GM19452 (cell line): ENCODE measurements at regions not wholly inside any gene's neighbourhood (a gene's known extent, or its start where the extent isn't known, plus 50 kb on each side); places are given as distances from the start of the nearest gene placed in this dataset.

Source experiments
- ATAC-seq: cut with Tn5 transposase; IDR thresholded peaks from one replicate; pipeline ENCODE4 v1.9.1; 2021; ENCODE audit not compliant: unreplicated experiment

DNA sequence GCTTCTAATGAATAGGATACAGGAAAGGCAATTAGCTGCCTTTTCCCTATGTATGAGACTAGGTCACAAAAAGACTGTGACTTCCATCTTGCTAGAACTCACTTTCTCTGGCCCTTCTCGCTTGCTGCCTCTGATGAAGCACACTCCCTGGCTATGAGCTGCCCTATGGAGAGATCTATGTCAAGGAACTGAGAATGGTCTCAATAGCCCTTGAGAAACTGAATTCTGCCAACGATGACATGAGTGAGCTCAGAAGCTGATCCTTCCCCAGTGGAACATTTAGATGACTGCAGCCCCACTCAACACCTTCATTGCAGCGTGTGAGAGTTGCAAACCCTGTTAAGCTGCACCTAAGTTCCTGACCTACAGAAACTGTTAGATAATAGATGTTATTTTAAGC, 309.8 kb downstream of the COG6 start:
- no peak for ATAC-seq

DNA sequence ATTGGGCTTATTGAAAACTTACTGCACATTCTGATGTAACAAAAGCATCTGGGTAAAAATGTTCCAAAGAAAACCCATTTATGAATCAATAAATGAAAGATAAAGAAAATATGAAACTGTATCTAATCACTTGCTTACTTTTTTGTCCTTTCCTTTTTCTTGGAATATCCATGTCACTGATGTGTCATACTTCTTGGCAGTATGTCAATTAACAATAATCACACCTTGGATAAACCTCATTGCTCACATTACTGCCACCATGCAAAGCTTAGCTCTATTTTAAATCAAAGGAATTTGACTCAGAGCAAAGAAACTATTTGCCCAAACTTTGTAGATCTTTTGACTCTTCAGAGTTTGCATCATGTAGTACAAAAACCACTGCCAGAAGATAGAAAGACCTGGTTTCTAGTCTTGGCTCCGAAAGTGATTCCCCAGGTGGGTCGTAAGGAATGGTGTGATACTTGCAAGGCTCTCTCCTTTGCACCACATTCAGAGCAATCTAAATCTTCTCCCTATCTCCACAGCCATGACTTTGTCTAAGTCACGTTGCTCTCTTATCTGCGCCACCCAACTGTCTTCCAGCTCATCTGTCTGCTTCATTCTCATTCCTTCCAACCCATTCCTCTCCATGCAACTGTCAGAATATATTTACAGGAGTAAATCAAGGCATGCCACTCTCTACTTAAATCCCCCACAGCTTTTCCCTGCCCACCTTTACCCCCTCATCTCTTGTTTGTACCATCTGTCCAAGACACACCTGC, 311.9 kb downstream of the COG6 start:
- ATAC-seq, result no peak

DNA sequence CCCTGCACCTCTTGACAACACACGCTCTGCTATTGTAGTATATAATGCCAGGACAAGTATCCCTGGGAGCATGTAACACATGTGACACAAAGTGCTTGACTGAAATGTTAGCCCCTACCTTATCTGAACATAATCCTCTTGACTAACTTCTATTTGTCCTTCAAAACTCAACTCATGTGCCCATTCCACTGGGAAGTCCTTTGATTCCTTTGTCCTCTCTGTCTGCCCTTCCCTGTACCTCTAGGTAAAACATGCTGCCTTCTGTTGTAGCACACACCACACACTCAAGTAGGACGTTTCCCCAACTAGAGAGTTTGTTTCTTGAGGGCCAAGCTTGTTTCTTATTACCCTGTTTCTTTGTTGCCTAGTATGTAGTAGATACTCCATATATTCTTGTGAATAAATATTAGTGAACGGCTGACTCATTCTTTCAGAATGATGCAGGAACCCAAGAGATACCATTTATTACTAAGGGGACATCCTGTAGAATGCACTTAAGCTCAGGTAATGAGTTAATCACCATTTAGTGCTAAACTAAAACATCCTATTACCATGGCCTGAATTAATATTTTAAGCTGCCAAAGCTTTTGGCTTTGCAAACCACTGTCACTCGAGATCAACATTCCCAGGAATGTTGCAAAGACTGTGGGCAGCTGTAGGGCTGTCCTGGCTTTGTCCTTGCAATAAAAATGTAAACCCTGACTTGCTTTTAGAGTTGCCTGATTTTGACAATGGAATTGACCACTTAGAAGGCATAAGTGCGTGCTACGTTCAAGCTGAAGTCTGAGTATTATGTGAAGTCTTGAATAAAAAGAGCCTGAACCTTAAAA, 313.4 kb downstream of the COG6 start:
- ATAC-seq, result no peak

DNA sequence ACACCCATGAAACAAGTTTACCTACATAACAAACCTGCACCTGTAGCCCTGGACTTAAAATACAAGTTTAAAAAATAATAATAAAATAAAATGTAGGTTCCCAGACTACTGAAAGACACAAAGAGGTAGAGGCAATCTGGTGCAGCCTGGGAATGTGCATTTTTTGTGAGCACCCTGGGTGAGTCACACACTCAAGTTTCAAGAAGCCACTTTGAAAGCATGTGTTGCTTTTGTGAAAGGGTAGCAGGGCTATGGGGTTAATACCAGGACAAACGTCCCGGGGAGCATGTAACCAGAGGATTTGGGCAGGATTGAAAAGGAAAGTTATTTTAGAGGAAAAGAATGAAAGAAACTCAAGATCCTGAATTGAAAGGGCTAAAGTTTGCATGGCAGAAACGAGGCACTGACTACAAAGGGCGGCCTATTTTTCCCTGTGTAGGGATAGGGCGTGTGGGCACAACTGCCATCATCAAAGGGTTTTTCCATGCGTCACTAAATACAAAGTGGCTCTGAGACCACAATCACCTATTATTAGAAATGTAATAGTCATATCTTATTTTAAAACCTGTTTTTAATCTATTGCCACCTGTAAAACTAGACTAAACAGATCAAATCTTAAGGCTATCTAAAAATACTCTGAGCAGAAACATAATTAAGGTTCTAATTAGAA, 314.9 kb downstream of the COG6 start:
- ATAC-seq, result no peak

DNA sequence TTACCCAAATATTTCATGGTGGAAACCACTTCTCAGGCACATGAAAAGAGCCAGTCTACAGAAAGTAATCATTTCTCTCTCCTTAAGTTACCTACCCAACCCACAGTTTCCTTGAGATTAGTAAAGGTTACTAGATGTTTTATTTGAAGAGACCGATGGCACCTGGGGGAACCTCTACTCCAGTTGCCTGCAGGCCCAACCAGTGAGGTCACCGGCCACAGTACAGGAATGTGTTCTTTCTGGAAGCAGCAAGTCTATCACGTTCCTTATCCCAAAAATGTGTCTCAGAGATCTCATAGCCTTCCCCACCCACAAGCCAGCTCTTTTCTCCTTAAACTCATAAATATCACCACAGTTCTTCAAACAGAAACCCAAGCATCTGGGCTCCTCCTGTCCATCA, 316.1 kb downstream of the COG6 start:
- ATAC-seq, result no peak

DNA sequence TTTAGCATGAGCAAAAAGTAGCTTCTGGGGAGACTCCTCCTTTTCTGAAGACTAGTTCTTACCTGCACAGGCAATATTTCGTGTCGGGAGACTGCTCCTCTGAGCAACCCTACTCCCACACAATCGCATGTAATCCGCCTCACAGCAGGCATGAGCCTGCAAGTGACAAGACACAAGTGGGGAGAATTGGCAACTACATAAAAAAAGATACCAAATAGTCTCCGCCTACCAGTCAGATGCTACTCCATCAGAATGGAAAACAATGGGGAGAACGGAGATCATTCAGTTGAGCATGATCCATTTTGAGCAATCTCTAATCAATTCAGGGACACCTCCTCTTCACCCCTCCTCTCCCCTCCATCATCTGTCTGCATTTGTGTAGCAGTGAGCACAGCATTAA, 321.0 kb downstream of the COG6 start:
- no peak for ATAC-seq

DNA sequence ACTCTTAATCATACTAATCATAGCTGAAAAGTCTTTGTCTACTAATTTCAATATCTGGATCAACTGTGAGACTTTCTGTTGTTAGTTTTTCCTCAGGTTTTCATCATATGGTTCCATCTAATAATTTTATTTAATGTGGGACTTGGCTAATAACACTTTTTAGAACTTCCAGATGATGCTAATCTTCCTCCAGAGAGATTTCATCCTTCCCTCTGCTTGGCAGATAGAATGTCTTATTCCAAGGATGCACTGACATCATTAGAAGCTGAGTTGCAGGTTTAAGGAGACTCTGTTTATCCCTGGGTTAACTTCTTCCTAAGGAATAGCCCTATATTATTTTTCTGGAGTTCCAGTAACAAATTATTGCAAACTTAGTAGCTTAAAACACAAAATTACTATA, 325.6 kb downstream of the COG6 start:
- ATAC-seq, result no peak

DNA sequence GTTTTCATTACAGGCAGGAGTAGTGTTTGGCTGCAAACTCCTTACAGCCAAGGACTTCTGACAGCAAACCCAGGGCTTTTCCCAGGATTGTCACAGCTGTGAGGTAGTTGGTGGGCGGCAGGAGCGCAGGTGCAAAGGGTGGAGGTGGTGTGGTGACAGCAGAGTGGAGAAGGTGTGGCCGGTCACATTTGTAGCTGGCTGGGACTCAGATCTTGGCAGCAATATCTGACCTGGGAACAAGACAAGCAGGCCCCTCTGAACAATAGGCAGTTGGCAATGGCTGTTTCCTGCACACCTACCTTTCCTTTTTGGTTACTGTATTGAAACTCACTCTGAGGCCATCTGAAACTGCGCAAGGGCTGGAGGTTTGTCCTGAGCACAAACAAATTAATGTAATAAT, 327.3 kb downstream of the COG6 start:
- ATAC-seq, result no peak

DNA sequence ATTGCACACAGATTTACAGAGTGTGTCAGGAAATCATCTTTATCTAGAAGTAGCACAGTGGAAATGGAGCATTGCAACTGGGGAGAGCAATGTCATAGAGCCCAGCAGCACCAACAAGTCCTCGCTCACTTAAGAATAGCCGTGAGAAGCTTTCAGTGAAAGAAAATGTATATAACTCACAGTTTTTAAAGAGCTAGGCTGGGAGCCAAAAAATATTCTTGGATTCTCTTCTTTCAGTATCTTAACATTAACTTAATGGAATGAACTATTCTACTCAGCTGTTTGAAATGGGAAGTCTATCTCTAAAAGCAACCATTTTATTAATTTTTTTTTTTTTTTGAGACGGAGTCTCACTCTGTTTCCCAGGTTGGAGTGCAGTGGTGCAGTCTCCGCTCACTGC, 329.6 kb downstream of the COG6 start:
- ATAC-seq, result no peak

DNA sequence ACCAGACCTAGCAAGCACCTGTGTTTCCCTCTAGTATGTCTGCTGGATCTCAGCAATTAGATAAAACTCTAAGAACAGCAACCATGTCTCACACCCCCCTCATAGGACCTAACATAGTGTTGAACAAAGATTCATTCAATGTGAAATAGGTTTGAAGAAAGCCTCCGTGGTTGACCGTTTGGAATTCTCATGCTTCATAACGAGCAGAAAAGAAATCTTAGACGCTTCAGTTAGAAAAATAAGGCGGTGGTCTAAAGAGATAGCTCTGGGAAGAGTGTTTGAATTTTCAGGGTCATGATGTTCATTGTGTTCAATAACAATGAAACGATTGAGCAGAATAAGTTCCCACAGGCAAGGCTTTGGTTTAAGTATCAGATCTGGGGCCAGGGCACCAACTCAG, 332.9 kb downstream of the COG6 start:
- no peak for ATAC-seq

DNA sequence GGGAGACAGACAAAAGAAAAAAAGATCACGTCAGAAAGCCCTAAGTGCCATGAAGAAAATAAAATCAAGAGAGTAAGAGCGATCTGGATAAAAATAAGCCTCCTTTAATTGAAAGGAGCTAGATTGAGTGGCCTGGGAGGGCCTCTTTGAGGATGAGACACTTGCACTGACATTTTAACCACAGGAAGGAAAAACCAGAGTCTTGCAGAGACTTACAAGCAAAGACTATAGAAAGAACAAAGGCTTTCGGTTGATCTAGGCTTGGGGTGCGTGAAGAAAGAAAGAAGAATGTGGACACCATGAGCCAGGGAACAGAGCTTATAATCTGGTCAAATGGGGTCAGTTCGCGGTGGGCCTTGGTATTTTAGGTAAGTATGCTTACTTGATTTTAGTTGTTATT, 342.7 kb downstream of the COG6 start:
- ATAC-seq, result no peak

DNA sequence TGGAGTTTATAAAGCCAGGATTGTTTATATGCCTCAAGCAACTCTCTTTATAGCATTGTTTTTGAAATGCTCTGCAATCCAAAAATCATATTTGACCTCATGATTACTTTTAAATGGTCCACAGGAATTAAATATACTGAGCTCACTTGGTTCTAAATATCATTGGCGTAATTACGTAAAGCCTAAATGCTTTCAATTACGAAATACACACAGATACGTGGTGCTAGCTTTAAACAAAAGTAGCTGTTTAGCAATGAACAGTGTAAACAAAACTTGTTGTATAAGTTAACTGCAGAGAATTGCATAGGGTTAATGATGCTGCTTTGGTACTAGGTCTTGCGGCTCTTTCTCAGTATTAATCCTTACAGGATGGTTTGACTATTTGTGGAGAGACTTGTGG, 346.6 kb downstream of the COG6 start:
- ATAC-seq, result no peak

DNA sequence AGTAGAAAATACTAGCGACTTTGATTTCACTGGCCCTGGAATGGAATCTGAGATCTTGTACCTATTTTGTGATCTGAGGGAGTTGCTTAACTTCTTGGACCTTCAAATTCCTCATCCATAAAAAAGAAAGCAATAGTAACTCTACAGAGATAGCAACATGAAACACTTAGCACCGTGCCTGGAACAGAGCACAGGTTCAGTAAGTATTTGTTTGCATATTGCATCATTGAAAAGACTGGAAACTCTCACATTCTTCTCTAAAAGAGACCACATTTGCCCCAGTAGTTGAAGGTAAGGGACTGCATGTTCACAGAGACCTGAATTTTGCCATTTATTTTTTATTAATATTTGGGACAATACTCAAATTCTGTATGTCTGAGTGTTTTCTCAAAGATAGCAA, 358.1 kb downstream of the COG6 start:
- no peak for ATAC-seq

DNA sequence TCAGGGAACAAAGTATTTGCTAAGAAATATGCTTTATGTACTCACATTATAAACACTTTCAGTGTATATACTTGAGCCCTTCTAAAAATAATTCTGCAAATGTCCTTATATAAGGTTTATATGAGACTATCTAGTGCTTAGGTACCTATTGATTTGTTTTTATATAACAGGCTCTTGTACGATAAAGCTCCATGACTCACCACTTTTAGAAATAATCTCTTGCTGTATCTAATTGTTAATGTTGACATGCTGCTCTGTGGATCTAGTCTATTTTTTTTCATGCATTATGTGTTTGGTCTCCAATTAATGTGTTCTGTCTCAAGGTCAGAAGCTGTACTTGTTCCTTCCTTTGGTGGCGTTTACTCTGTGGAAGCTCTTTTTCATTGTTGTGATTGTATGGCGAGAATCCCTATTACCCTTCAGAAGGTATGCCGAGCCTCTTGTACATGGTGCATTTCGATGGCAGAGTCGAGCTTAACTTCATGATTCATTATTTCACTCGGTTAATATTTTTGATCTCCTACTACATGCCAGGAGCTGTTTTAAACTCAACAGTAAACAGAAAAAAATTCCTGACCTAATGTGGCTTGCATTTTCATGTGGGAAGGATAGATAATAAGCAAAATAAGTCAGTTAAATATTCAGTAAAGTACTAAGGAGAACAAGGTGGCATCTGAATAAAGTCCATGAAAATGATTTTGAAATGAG, 361.6 kb downstream of the COG6 start:
- no peak for ATAC-seq

DNA sequence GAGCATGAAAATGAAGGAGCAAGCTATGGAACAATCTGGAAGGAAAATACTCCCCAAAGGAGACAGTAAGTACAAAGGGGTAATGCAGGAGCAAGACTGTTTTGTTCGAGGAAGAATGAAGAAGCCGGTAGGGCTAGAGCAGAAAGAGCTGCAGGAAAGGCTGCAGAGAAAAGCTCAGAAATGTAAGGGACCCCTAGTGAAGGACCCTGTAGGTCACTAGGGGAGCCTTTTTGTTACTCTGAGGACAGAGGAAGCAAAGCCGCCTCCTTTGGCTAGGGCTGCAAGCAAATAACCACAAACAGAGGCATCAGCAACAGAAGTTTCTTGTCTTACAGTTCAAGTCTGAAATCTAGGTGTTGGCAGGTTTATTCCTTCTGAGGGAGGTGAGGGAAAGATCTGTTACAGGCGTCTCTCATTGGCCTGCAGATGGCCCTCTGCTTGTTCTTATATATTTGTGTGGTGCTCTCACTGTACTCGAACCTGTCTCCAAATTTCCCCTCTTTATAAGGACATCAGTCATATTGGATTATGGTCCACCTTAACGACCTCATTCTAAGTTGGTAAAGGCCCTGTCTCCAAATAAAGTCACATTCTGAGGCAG, 362.3 kb downstream of the COG6 start:
- ATAC-seq, result no peak

DNA sequence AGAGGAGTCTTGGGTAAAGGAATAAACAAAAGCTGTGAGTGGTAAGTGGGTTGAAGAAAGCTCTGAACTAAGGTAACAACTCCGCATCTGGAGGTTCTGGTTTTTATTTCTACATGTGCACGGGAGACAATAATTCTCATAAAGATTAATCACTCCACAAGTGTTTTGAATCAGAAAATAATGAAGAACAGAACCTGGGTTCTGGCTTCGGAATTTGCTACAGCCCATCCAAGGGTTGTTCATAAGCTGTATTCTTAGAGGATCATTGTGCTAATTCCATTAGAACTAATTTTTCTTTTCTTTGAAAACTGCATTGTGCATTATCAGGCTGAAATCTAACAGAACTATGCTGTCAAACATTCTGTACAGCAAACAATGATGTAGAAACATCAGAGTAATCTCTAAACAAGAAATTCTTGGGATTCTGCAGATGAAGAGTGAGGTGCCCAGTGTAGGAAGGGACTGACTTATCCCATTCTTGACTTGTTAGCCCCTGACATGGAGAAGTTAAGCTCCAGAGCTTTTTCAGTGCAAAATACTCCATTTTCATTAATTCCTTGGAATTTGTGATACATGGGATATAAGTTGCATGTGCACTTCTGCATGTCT, 368.2 kb downstream of the COG6 start:
- ATAC-seq, result no peak

DNA sequence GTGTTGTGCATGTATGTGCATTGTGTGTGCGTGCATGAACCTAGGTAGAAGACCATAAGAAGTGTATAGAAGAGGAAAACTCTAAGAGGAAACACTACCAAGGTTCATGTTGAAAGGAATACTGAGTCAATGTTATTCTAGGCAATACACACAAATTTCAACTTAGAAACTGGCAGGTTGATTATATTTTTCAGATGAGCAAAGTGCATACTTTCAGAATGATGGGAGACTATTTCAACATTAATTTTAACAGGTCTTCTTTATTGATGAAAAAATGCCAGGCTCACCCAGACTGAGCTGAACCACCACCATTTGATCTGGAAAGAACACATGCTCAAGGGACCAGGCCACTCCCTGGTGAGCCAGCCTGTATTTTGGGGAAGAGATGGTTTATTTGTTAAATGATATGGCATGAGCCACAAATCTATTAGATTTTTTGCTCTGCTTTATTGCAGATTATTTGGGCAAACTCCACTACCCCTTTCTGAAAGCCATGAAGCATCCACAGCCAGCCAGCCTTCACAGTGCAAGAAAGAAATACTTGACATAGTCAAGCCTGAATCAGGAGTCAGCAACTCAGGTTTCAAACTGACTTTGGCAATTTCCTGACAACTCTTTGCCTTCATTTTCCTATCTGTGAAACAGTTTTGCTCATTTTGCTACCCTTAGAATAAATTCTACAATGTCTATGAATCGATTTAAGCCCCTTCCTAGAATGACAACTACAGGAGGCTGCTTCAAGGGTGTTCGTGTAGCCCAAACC, 368.9 kb downstream of the COG6 start:
- no peak for ATAC-seq

DNA sequence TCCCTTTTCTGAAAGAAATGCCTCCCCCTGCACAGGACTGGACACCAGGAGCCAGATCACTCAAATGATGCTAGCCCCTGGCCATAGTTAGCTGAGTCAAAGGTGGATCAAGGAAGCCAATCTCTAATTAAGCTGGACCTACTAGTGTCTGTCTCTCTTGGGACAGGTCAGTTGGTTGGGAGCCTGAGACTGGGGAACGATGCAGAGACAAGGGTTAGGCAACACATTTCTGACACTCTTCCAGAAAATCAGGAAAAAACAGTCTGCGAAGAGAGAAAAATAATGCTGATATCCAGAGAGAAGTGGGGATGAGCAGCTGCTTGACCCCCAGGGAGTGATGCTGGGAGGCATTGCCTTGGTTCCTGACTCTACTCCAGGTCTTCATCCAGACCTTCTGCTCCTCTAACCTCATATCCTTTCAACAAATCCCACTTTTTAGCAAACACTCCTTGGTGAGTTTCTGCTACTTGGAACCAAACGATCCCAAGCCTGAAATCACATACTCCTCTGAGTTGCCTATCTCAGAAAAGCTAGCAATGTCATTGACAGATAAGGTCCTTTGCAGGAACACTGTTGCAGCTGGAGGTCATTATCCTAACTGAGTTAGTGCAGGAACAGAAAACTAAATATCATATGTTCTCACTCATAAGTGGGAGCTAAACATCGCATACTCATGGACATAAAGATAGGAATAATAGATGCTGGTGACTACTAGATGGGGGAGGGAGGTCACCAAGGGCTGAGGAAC, 369.7 kb downstream of the COG6 start:
- no peak for ATAC-seq

DNA sequence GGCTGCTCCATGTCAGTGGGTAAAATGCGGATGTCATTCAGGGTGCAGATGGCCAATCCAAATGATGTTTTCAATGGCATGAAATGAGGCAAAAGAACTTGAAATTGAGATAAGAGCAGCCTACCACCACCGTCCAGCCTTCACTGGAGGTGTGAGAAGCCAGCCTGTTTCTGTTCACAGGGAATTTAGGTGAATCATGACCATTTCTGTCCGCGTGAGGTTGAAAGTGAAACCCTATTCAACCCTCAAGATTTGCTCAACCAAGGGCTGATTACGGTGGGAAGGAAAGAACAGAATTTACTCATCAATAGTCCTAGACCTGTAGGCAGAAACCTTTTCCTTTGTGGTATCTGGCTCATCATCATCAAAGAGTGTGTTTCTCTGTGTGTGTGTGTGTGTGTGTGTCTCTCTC, 370.7 kb downstream of the COG6 start:
- peak; percentile 92 for ATAC-seq
